Ovary (tissue), 3 donors: ENCODE measurements at regions not wholly inside any gene's neighbourhood (a gene's known extent, or its start where the extent isn't known, plus 50 kb on each side); places are given as distances from the start of the nearest gene placed in this dataset.

ENCODE experiments used
- CTCF ChIP-seq, 3 donors: fragments of 450-650 bp in 2 of 3; fragments of 200-600 bp in 1 of 3; IDR thresholded peaks; one replicate each; pipeline versions ENCODE4 v1.5.1 to v1.8.0; 2016 to 2022; ENCODE audit warnings: antibody characterized with exemption in 3 of 3, mild to moderate bottlenecking in 1 of 3
- EP300 ChIP-seq: sonication (generic); formaldehyde crosslinking; IDR thresholded peaks from one replicate; pipeline ENCODE4 v1.6.1; 2017; ENCODE audit warnings: antibody characterized with exemption
- POLR2A ChIP-seq: fragments of 450-650 bp; IDR thresholded peaks from one replicate; pipeline ENCODE4 v1.6.1; 2017; ENCODE audit warnings: antibody characterized with exemption, mild to moderate bottlenecking, moderate library complexity
- donor health status: DM: no; HTN: no; CAD: no.

- TF ChIP-seq CTCF (IDR thresholded peaks at IDR 0.05) = no peak
- no peak for TF ChIP-seq EP300
- TF ChIP-seq POLR2A = no peak
These were observed 769.5 kb upstream of the API5 start for GRCh38 chr11:42542336-42542735.
